GM19328 (cell line): ENCODE measurements at regions not wholly inside any gene's neighbourhood (a gene's known extent, or its start where the extent isn't known, plus 50 kb on each side); places are given as distances from the start of the nearest gene placed in this dataset.
A peak's percentile ranks its signal among the peaks of the same experiment; 100 is the strongest.
"Not testable (repeated sequence)": the region's sequence is repeated elsewhere in the genome, so short reads cannot be mapped to it uniquely, and the experiment has no call there.

ENCODE experiments used
- ATAC-seq: cut with Tn5 transposase; IDR thresholded peaks from one replicate; pipeline ENCODE4 v1.9.1; 2021; ENCODE audit warnings: mild to moderate bottlenecking, moderate library complexity; ENCODE audit not compliant: unreplicated experiment

DNA sequence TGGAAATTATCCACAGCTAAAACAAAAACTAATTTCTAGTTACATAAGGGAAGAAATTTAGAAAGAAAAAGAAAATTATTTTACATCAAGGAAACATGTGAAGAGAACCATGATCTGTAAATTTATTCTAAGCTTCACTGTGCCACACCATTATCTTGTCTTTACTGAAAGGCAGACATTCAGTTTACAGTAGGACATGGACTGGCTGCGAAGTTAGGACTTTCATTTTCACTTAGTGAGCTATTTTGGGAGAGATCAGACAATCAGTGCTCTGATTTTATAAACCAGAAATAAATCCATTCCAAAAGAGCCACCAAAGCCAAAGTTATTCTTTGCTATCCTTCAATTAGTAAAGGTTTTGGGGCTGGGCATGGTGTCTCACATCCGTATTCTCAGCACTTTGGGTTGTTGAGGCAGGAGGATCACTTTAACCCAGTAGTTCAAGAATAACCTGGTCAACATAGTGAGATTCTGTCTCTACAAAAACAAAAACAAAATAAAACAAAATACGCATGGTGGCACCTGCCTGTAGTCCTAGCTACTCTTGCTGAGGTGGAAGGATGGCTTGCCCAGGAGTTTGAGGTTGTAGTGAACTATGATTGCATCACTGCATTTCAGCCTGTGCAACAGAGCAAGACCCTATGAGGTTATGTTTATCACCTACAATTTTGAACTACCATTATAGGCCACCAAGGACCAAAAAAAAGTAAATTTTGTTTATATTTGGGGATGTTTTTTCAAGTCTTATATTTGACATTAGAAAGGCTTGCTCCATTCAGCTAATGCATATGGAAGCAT is 1084.8 kb upstream of the ATXN7L3B start:
- ATAC-seq, result peak; percentile 65

DNA sequence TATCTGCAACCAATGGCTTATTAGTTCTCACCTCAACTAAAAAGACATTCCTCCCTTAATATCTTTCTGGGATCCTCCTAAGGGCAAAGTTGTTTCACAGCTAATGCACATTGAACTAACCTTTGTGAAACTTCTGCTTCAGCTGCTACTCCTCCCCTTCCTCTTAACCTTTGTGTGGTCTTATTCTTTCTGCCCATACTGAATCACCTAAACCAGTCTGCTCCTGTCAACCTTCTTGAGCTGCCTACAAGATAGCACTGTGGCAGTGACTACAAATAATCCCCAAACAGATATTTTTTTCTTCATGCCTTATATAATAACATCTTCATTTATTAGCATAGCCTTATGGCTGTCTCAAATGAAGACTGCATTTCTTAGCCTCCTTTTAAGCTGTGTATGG is 1077.4 kb upstream of the ATXN7L3B start:
- no peak for ATAC-seq

DNA sequence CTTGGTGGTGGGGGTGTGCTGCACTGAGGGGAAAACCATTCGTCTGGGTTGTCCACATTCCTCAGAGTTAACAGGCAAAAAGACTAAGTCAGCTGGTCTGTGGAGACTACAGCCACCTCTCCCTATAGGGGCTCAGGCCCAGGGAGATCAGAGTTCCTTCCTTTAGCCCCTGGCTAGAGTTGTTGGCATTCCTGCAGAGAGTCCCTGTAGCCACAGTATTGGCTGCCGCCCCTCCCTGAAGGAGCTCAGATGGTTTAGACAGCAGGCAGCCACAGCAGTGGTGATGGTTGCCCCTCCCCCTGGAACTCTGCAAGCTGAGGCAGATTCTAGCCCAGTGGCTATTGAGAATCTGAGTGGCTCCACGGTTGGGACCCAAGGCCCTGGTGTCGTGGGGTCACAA is 1072.5 kb upstream of the ATXN7L3B start:
- ATAC-seq, result no peak

DNA sequence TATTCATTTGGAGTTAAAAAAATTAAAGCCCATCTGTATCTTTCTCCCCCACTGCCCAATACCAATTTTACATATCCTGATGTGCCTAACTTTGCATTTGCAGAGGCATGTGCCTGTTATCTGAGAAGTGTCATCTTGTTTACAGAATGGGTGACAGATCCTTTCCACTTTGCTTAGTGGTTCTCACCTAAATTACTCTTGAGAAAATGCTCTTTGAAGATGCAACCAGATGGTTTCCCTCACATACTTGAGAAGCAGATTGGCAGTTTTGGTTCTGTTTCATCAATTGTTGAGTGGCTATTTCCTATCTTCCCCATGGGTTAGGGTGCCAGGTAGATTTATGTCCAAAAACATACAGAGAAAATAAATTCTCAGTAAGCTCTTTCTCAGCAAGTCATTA is 1051.4 kb upstream of the ATXN7L3B start:
- ATAC-seq, result no peak

DNA sequence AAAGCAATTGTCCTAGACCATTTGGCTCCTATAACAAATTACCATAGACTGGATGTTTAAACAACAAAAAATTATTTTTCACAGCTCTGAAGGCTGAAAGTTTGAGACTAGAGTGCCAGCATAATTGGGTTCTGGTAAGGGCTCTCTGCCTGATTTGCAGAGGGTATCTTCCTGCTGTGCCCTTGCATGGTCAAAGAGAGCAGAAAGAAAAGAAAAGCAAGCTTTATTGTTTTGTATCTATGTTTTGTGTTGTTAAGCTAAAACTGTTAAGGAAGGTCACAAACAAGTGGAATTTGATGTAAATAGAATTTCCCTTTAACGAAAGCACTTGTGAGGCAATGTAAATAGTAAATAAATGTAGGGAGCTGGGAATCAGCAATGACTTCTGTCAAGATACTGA is 1031.0 kb upstream of the ATXN7L3B start:
- ATAC-seq, result no peak

DNA sequence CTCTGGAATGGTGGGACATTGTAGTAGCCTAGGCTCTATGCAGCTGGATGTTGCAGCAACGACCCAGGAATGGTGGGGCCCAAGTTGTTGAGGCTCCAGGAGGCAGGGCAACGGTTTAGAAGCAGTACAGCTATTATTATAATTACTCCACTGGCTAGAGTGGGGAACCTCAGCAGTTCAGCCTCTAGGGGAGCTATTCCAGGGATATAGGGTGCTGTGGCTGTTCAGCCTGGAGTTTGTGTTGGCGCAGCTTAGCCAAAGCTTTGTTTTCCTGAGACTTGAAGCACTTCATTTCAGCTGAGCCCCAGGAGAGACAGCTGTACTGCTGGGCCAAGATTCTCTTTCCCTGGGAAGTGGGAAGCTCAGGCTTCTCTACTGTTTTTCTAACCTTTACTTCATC is 1023.0 kb upstream of the ATXN7L3B start:
- ATAC-seq, result no peak

DNA sequence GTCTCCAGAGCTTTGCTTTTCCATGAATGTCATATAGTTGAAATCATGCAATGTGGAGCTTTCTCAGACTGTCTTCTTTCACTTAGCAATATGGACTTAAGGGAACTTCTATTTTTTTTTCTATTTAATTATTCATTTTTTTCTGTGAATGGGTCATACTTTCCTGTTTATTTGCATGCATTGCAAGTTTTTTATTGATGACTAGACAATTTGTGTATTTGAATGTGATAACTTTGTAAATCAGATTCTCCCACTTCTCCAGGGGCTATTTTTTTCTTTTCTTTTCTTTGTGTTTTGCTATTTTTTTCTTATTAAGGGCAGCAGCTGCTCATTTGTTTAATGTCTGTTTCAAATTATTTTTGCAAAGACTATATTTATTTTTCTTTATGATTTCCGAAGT is 1019.8 kb upstream of the ATXN7L3B start:
- no peak for ATAC-seq

DNA sequence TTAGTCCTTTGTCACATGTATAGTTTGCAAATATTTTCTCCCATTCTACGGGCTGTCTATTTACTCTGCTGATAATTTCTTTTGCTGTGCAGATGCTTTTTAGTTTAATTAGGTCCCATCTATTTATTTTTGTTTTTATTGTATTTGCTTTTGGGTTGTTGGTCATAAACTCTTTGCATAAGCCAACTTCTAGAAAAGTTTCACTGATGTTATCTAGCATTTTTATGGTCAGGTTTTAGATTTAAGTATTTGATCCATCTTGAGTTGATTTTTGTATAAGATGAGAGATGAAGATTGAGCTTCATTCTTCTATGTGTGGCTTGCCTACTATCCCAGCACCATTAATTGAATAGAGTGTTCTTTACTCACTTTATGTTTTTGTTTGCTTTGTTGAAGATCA is 1008.4 kb upstream of the ATXN7L3B start:
- no peak for ATAC-seq

DNA sequence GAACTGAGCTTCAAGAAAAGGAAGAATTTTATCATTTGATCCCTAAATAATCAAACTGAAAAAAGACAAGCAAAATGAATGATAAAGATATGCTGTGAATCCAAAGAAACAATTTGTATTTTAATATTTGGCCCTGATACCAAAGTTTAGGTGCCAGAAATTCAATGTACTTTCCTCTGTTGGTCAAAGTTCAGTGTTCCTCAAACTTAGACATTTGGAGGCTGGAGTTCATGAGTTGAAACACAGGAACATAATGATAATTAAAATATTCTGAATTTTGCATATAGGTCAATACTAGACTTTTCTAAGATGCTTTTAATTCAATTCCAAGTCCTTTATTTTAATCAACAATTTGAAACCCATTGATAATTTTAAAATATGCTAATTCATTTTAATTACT is 1007.7 kb upstream of the ATXN7L3B start:
- no peak for ATAC-seq

DNA sequence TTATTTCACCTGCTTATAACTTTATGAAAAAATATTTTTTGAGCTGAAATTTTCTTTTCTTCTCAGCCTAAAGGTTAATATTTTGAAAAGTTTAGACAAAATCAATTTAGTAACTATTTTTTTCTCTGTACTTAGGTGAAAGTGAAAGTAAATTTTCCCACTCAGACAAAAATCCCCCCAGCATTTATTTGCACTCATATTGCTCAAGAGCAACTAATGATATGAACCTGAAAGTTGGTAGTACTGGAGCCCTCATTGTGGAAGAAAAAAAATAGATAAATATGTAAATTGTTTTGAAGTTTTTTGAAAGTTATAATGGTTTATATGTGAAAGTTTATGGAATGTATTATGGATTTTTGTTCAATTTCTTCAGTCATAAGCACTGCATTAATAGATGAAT is 1005.9 kb upstream of the ATXN7L3B start:
- no peak for ATAC-seq

DNA sequence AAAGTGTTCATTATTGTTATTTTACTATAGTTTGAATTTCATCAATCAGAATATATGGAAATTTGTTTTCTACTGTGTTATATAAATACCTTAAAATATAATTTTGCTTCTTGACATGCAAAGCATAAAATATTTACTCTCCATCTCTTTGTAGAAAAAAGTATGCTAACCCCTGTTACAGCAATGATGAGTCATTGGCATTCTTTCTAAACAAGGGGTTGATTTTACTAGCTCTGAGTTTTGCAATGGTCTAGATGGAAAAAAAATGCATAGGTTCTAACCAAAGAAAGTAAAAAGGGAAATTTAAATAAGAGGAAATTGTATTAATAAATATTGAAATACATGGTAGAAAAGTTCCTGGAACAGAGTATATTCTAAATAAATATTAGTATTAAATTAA is 990.2 kb upstream of the ATXN7L3B start:
- no peak for ATAC-seq

DNA sequence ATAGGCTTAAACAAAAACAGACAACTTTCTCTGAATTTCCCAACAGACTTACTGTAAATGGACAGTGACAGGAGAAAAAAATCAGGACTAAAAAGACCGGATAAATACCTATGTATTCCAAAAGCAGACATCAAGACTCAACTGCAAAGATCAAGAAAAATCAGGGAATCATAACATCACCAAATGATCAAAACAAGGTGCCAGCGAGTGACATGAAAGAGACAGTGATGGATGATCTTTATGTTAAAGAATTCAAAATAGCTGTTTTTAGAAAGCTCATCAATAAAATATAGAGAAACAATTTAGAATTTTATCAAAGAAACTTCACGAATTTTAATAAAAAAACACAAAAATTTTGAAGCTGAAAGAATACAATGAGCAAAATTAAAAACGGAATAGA is 952.5 kb upstream of the ATXN7L3B start:
- ATAC-seq, result no peak

DNA sequence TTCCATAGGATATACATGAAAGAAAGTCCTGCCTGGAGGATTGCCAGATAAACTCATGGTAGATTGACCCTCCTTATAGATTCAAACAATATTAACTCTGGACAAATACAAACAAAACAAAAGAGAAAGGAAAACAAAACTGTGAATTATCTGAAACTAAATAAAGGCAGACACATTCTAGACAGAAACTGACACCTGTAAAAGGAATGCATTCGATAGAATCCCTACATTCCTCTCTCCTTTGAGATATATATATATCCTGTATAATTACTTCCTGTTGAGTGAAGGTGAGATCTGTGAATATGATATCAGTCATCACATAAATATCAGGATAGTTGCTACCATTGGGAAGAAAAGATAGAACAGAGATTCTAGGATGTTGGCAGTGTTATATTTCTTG is 948.4 kb upstream of the ATXN7L3B start:
- ATAC-seq, result no peak

DNA sequence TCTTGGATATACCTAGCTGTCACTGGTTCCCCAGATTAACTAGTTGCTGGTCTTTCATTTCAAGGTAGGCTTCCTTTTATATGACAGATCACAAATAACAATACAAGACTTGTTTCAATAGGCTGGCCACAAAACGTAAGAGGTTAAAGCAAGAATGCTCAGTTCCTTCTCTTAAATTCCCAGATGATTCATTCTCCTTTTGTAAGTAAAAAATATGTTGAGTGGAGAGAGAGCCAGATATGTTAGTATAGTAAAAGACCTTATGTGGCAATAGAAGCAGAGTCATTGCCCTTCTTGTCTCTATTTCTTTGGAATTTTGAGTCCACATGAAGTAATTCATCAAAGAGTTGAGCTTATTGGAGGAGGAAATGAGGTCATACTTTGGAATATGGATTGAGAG is 939.0 kb upstream of the ATXN7L3B start:
- ATAC-seq, result no peak

DNA sequence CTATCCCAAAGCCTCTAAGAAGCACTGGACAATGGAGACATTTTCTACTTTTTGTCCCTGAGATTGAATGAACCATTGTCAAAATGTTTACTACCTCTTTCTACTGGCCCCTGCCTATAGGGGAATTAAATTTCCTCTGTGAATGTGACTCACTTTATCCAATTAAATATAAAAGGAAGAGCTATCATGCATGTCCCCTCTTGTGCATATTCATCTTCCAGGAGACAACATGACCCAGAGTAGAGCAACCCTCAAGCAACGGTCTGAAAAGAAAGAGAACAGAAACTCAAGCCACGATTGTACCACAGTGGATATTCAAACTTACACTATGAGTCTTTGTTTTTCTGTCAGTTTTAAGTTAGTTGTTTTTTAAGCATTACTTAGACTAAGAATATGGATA is 938.4 kb upstream of the ATXN7L3B start:
- no peak for ATAC-seq

DNA sequence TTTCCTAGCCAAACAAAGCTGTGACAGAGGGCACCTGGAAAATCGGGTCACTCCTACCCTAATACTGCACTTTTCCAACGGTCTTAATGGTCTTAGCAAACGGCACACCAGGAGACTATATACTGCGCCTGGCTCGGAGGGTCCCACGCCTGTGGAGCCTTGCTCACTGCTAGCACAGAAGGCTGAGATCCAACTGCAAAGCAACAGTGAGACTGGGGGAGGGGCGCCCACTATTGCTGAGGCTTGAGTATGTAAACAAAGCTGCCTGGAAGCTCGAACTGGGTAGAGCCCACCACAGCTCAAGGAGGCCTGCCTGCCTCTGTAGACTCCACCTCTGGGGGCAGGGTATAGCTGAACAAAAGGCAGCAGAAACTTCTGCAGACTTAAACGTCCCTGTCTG is 931.7 kb upstream of the ATXN7L3B start:
- ATAC-seq, result not testable (repeated sequence)

DNA sequence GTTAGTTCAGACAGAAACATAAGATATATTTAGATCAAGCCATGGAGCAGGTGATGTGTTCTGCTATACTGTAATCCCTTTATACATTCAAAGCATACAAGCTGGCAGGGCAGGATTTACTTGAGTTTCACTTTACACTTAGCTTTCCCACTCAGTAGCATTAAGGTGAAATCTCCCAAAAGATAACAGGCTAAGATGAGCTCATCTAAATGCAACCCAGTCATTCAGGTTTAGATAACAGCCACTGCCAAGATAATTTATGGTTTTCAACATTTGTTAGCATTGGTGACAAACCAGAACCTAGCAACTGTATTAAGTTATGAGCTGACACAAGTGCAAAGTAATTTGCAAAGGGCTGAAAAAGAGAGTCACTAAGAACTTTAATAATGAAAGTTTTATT is 925.1 kb upstream of the ATXN7L3B start:
- ATAC-seq, result no peak

DNA sequence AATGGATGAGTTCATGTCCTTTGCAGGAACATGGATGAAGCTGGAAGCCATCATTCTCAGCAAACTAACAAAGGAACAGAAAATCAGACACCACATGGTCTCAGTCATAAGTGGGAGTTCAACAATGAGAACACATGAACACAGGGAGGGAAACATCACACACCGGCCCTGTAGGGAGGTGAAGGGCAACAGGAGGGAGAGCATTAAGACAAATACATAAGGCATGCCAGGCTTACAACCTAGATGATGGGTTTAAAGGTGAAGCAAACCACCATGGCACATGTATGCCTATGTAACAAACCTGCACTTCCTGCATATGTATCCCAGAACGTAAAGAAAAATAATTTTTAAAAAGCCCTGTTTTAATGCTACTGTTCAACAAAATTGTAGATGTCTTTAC is 914.2 kb upstream of the ATXN7L3B start:
- ATAC-seq, result no peak

DNA sequence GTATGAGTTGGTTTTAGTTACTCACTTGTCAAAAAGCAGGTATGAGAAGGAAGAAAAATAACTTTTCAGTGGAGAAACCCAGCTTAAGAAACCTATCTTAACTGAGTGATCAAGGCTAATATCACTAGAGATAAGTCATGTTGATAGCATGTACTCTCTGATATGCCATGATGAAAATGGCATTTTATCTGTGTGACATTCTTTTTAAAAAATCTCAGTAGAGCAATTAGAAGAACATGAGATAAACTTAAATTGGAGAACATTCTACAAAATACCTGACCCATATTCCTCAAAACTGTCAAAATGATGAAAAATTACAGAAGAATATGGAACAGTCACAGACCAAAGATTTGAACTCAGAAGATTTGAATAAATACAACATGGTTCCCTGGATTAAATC is 912.4 kb upstream of the ATXN7L3B start:
- ATAC-seq, result no peak

DNA sequence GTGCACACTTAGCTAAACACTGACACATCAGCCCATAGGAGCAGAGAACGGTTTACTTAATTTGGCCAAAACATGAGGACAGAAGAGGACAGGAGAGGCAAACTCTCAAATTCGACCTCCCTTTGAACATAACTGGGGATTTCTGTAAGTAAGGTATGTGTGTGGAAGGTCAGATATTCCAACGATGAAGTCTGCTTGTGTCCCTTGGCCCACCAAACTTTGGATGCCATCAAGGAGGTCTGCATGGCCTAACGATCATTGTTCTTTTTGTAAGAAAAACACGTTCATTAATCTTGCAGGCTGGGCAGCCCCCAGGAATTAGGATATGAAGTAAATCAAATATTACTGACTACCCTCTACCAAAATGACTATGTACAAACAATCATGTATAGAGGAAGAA is 908.5 kb upstream of the ATXN7L3B start:
- ATAC-seq, result no peak

DNA sequence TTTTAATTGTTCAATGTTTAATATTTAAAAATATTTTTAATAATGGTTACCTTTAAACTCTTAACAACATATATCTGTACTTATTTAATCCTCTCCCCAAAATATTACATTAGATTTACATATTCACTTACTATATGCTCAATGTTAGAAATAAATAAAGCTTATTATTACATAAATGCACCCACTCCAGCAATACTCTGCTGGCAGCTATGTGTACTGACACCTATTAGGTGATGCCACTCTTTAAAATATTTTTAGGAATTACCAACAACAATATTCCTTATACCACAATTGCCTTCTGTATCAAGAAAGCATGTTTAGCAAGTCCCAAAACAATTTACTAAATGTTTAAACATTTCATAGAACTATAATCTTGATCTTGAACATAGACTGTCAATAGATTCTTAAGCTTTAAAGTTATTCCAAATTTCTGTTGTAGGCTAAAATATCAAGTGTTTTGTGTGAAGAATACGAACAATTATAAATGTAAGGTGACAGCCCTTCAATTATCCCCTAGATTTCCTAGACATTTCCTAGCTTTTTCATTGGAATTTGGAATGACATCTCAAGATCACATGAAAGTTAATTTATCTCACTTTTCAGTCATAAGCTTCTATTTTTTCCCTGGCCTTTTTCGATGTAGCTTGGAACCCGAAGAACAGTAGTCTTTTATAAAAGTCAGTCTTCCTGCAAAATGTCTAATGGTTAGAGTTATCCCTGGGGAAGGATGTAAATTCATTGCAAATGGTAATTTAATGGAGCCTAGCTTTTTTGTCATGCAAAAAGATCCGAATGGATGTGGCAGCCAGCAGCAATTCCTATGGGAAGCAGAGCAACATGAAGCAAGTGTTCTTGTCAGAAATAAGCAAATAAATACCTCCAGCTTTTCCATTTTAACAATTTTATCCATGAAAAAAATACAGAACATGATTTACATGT is 907.5 kb upstream of the ATXN7L3B start:
- no peak for ATAC-seq

DNA sequence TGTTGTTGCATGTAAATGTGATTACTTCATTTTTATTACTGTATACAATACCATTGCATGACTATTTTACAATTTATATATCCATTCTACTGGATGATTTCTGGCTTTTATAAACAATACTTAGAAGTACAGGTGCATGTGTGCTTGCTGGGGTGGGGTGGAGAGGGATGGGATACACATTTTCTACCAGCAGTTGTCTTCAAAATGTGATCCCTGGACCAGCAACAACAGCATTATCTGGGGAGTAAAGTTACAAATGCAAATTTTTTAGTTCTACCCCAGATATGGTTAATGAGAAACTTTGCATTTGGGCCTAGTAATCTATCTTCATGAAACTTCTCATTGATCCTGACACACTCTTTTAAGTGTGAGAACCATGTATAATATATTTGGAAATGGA is 905.4 kb upstream of the ATXN7L3B start:
- no peak for ATAC-seq
